Liver (tissue), 8 donors: ENCODE measurements at regions not wholly inside any gene's neighbourhood (a gene's known extent, or its start where the extent isn't known, plus 50 kb on each side); places are given as distances from the start of the nearest gene placed in this dataset.

Experiments used
- DNase-seq: peaks from one replicate; pipeline ENCODE4 v3.0.0-alpha.2; 2017; ENCODE audit warnings: low spot score
- H3K27ac ChIP-seq, 2 donors: one replicate each; pipeline ENCODE4 v1.7.0; 2013; ENCODE audit warnings: inconsistent platforms in 2 of 2, low read length in 2 of 2, control low read depth in 1 of 2, low read depth in 1 of 2, mild to moderate bottlenecking in 1 of 2
- H3K27me3 ChIP-seq, 4 donors: one replicate each; pipeline versions ENCODE4 v1.6.1 to v1.7.0; 2013; ENCODE audit warnings: low read length in 3 of 4, inconsistent platforms in 1 of 4, mild to moderate bottlenecking in 1 of 4, moderate library complexity in 1 of 4; ENCODE audit not compliant: control insufficient read depth in 4 of 4, insufficient read depth in 4 of 4
- H3K36me3 ChIP-seq, 4 donors: one replicate each; pipeline versions ENCODE4 v1.6.1 to v1.7.0; 2013; ENCODE audit warnings: low read length in 3 of 4, mild to moderate bottlenecking in 3 of 4, low read depth in 1 of 4, moderate library complexity in 1 of 4; ENCODE audit not compliant: control insufficient read depth in 4 of 4, insufficient read depth in 3 of 4
- H3K4me1 ChIP-seq, 4 donors: one replicate each; pipeline versions ENCODE4 v1.6.1 to v1.7.0; 2013; ENCODE audit warnings: low read length in 3 of 4, mild to moderate bottlenecking in 3 of 4, moderate library complexity in 1 of 4; ENCODE audit not compliant: control insufficient read depth in 4 of 4, insufficient read depth in 4 of 4
- H3K4me3 ChIP-seq, 3 donors: one replicate each; pipeline versions ENCODE4 v1.6.1 to v1.7.0; 2013; ENCODE audit warnings: low read length in 3 of 3, control low read depth in 1 of 3, low read depth in 1 of 3, mild to moderate bottlenecking in 1 of 3
- H3K9ac ChIP-seq, 2 donors: one replicate each; pipeline ENCODE4 v1.7.0; 2013; ENCODE audit warnings: low read length in 2 of 2, mild to moderate bottlenecking in 2 of 2, moderate library complexity in 2 of 2, control low read depth in 1 of 2, low read depth in 1 of 2
- H3K9me3 ChIP-seq, 4 donors: one replicate each; pipeline versions ENCODE4 v1.6.1 to v1.7.0; 2013; ENCODE audit warnings: low read length in 3 of 4; ENCODE audit not compliant: control insufficient read depth in 4 of 4
- ATF3 ChIP-seq: IDR thresholded peaks from 2 replicates; pipeline ENCODE4 v1.6.1; 2016; ENCODE audit warnings: antibody characterized with exemption
- EGR1 ChIP-seq, 2 donors: IDR thresholded peaks; 2 replicates each; pipeline ENCODE4 v1.6.1; 2016 to 2018; ENCODE audit warnings: antibody characterized with exemption in 2 of 2, low read depth in 2 of 2
- GABPA ChIP-seq, 2 donors: IDR thresholded peaks in 1 of 2; conservative IDR thresholded peaks in 1 of 2; 2 replicates each; pipeline ENCODE4 v1.6.1; 2016; ENCODE audit warnings: antibody characterized with exemption in 2 of 2, mild to moderate bottlenecking in 1 of 2, moderate library complexity in 1 of 2
- HNF4A ChIP-seq, 2 donors: conservative IDR thresholded peaks; 2 replicates each; pipeline ENCODE4 v1.6.1; 2016; ENCODE audit warnings: antibody characterized with exemption in 2 of 2, mild to moderate bottlenecking in 2 of 2
- HNF4G ChIP-seq: IDR thresholded peaks from 2 replicates; pipeline ENCODE4 v1.6.1; 2016; ENCODE audit warnings: antibody characterized with exemption
- MAX ChIP-seq: IDR thresholded peaks from 2 replicates; pipeline ENCODE4 v1.6.1; 2016; ENCODE audit warnings: antibody characterized with exemption
- RAD21 ChIP-seq, 2 donors: IDR thresholded peaks; 2 replicates each; pipeline ENCODE4 v1.6.1; 2016; ENCODE audit warnings: antibody characterized with exemption in 2 of 2, mild to moderate bottlenecking in 2 of 2
- SP1 ChIP-seq: IDR thresholded peaks from 2 replicates; pipeline ENCODE4 v1.6.1; 2018; ENCODE audit warnings: antibody characterized with exemption, mild to moderate bottlenecking
- YY1 ChIP-seq: IDR thresholded peaks from 2 replicates; pipeline ENCODE4 v1.6.1; 2016; ENCODE audit warnings: antibody characterized with exemption, mild to moderate bottlenecking
- ZBTB33 ChIP-seq: IDR thresholded peaks from 2 replicates; pipeline ENCODE4 v1.6.1; 2016; ENCODE audit warnings: antibody characterized with exemption
- WGBS: extraction: QIAGEN DNeasy Blood & Tissue Kit; methylation state at CpG from one replicate; pipeline ENCODE4 v1.1.7; 2013; 5-methylcytosine and 5-hydroxymethylcytosine counted together
- TF ChIP-seq, protein P1 (sequence below): IDR thresholded peaks from 2 replicates; pipeline ENCODE4 v1.6.1; 2016; ENCODE audit warnings: antibody characterized with exemption, mild to moderate bottlenecking
- TF ChIP-seq, protein P2 (sequence below): fragments of 150-350 bp; IDR thresholded peaks from 2 replicates; pipeline ENCODE4 v1.5.1; 2017; ENCODE audit warnings: improper control_type of control experiment, low read depth, low read length; ENCODE audit not compliant: missing input control
- donor health status: healthy.
- donor health status: healthy.
- donor health status: healthy.
- donor health status: healthy.
- donor health status: healthy.

DNA sequence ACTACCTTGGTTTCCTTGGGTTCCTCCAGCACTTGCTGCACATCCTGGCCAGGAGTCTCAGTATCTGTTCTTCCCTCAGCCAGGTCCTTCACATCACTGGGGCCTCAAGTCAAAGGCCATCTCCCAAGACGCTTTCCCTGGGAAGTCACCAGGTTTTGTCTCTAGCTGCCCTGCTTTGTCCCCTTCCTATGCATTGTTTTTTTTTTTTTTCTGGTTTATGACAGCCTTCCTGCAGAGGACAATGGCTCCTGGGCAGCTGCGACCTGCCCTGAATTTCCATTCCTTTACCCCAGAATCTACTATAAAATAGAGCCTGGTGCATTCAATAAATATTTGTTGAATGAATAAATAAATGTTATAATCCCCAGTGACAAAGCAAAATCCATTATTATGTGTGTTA is 687.3 kb downstream of the QKI start:
- TF ChIP-seq GABPA (IDR thresholded peaks at IDR 0.05 in 1 of 2, conservative IDR thresholded peaks at IDR 0.05 in 1 of 2): no peak
- no peak for TF ChIP-seq EGR1 (IDR thresholded peaks at IDR 0.05; ENCODE audit: low read depth in 2 of 2)
- no peak for TF ChIP-seq SP1
- Histone ChIP-seq H3K9ac (no peak overlapping the region), H3K9me3 (no peaks in the 10 kb centered on the region), H3K27ac (no peak overlapping the region), H3K4me3 (no peak overlapping the region), H3K4me1 (no peaks in the 10 kb centered on the region), H3K36me3 (no peaks in the 10 kb centered on the region), H3K27me3 (no peaks in the 10 kb centered on the region)
- no peak for DNase-seq
- 69% methylated on average over 2 of the region's 2 CpGs for WGBS

GRCh38 chr6:164099269-164099865 is 684.8 kb downstream of the QKI start:
- no peak overlapping the region for H3K4me3 ChIP-seq
- no peak for DNase-seq
- no peaks in the 10 kb centered on the region for H3K36me3 ChIP-seq
- no peaks in the 10 kb centered on the region for H3K4me1 ChIP-seq
- no peak for TF ChIP-seq YY1
- H3K9ac ChIP-seq: no peak overlapping the region
- no peaks in the 10 kb centered on the region for H3K9me3 ChIP-seq
- no peaks in the 10 kb centered on the region for H3K27me3 ChIP-seq
- H3K27ac ChIP-seq: no peak overlapping the region
- 93% methylated on average over 22 of the region's 22 CpGs for WGBS

GRCh38 chr6:164098857-164099267 is 684.3 kb downstream of the QKI start:
- Histone ChIP-seq H3K36me3 (no peaks in the 10 kb centered on the region), H3K9me3 (no peaks in the 10 kb centered on the region), H3K27me3 (no peaks in the 10 kb centered on the region), H3K4me3 (no peak overlapping the region), H3K27ac (no peak overlapping the region), H3K9ac (no peak overlapping the region), H3K4me1 (no peaks in the 10 kb centered on the region)
- 35% methylated on average over 9 of the region's 9 CpGs for WGBS
- TF ChIP-seq ZBTB33: no peak
- TF ChIP-seq RAD21 (IDR thresholded peaks at IDR 0.05): no peak
- TF ChIP-seq EGR1 (IDR thresholded peaks at IDR 0.05; ENCODE audit: low read depth in 2 of 2): no peak
- peak in 1 of 2 donors; percentile 38 for TF ChIP-seq HNF4A (conservative IDR thresholded peaks at IDR 0.05)
- TF ChIP-seq MAX: no peak
- no peak for TF ChIP-seq SP1
- TF ChIP-seq HNF4G: no peak
- DNase-seq: no peak

DNA sequence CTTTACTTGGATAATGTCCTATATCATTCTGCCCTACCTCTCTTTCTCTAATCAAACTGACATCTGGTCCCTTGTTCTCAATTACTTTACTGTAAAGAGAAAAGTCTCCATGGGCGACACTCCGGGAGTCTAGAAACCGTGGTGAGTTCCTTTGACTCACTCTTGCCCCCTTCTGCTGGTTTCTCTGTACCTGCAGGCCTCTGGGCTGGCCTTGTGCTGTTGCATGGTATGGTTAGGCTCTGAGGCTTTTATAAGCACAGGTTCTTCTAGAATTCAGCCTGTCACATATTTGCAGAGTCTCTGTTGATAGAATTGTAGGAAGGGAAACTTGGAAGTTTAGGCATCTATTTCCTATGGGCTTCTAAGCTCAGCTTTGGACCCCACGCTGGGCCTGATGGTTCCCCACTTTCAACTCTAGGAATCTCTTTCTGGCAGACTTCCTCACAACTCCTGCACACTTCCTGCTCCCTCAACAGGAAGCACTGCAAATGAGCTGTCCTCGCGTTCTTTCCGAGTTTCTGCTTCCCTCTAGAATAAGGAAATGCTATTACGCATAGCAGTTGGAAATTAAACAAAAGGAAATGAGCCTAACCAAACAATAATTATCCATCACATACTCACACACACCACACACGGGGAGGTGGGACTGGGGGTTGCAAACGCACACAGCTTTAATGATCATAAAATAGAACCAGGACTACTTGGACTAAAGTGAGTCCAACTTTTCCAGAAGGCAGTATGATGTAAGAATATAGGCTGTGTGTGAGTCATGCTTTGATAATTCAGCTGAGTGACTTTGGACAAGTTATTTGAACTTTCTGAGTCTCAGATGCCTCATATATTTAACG is 683.3 kb downstream of the QKI start:
- H3K4me1 ChIP-seq: no peaks in the 10 kb centered on the region
- H3K9me3 ChIP-seq: no peaks in the 10 kb centered on the region
- 70% methylated on average over 11 of the region's 11 CpGs for WGBS
- H3K27me3 ChIP-seq: no peaks in the 10 kb centered on the region
- H3K36me3 ChIP-seq: no peaks in the 10 kb centered on the region
- DNase-seq: no peak
- H3K9ac ChIP-seq: no peak overlapping the region
- H3K4me3 ChIP-seq: no peak overlapping the region
- H3K27ac ChIP-seq: no peak overlapping the region
- no peak for TF ChIP-seq EGR1 (IDR thresholded peaks at IDR 0.05; ENCODE audit: low read depth in 2 of 2)
- no peak for TF ChIP-seq MAX
- TF ChIP-seq, protein P1, sequence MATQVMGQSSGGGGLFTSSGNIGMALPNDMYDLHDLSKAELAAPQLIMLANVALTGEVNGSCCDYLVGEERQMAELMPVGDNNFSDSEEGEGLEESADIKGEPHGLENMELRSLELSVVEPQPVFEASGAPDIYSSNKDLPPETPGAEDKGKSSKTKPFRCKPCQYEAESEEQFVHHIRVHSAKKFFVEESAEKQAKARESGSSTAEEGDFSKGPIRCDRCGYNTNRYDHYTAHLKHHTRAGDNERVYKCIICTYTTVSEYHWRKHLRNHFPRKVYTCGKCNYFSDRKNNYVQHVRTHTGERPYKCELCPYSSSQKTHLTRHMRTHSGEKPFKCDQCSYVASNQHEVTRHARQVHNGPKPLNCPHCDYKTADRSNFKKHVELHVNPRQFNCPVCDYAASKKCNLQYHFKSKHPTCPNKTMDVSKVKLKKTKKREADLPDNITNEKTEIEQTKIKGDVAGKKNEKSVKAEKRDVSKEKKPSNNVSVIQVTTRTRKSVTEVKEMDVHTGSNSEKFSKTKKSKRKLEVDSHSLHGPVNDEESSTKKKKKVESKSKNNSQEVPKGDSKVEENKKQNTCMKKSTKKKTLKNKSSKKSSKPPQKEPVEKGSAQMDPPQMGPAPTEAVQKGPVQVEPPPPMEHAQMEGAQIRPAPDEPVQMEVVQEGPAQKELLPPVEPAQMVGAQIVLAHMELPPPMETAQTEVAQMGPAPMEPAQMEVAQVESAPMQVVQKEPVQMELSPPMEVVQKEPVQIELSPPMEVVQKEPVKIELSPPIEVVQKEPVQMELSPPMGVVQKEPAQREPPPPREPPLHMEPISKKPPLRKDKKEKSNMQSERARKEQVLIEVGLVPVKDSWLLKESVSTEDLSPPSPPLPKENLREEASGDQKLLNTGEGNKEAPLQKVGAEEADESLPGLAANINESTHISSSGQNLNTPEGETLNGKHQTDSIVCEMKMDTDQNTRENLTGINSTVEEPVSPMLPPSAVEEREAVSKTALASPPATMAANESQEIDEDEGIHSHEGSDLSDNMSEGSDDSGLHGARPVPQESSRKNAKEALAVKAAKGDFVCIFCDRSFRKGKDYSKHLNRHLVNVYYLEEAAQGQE: no peak
- TF ChIP-seq ATF3: no peak
- TF ChIP-seq, protein P2, sequence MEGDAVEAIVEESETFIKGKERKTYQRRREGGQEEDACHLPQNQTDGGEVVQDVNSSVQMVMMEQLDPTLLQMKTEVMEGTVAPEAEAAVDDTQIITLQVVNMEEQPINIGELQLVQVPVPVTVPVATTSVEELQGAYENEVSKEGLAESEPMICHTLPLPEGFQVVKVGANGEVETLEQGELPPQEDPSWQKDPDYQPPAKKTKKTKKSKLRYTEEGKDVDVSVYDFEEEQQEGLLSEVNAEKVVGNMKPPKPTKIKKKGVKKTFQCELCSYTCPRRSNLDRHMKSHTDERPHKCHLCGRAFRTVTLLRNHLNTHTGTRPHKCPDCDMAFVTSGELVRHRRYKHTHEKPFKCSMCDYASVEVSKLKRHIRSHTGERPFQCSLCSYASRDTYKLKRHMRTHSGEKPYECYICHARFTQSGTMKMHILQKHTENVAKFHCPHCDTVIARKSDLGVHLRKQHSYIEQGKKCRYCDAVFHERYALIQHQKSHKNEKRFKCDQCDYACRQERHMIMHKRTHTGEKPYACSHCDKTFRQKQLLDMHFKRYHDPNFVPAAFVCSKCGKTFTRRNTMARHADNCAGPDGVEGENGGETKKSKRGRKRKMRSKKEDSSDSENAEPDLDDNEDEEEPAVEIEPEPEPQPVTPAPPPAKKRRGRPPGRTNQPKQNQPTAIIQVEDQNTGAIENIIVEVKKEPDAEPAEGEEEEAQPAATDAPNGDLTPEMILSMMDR: no peak
